MCF 10A (cell line): ENCODE measurements at regions not wholly inside any gene's neighbourhood (a gene's known extent, or its start where the extent isn't known, plus 50 kb on each side); places are given as distances from the start of the nearest gene placed in this dataset.
"Not testable (repeated sequence)": the region's sequence is repeated elsewhere in the genome, so short reads cannot be mapped to it uniquely, and the experiment has no call there.

Experiments
- BruUV-seq: library from RNA; stranded (reverse); fragments of 400-500 nt; replicated peaks from 2 replicates; lab custom pipeline; 2021; lab: Mats Ljungman, UMichigan
- CTCF ChIA-PET: fragments of 300-600 bp; sonication (Branson Sonifier 250); formaldehyde crosslinking; extraction: SDS; loops from one replicate; lab custom pipeline; 2021; ENCODE audit warnings: antibody characterized with exemption, inconsistent platforms; lab: Yijun Ruan, JAX
- POLR2A ChIA-PET: fragments of 300-600, 350-650 bp; sonication (Branson Sonifier 250); formaldehyde crosslinking; extraction: SDS; loops from one replicate; lab custom pipeline; 2020; ENCODE audit warnings: antibody characterized with exemption, inconsistent platforms; lab: Yijun Ruan, JAX
- DNase-seq: peaks from one replicate; pipeline ENCODE4 v3.0.0-alpha.2; 2018; ENCODE audit not compliant: unreplicated experiment
- H3K27ac Mint-ChIP-seq: one replicate; pipeline ENCODE4 v1.8.0; 2022; ENCODE audit warnings: mild to moderate bottlenecking, low read depth, mixed read lengths; ENCODE audit not compliant: unreplicated experiment
- H3K27me3 Mint-ChIP-seq: one replicate; pipeline ENCODE4 v1.8.0; 2022; ENCODE audit warnings: mixed read lengths; ENCODE audit not compliant: insufficient read depth, unreplicated experiment
- H3K36me3 Mint-ChIP-seq: one replicate; pipeline ENCODE4 v1.8.0; 2022; ENCODE audit warnings: mild to moderate bottlenecking, moderate library complexity, mixed read lengths; ENCODE audit not compliant: insufficient read depth, unreplicated experiment
- H3K4me1 Mint-ChIP-seq: one replicate; pipeline ENCODE4 v1.8.0; 2022; ENCODE audit warnings: mixed read lengths; ENCODE audit not compliant: insufficient read depth, unreplicated experiment
- H3K4me3 Mint-ChIP-seq: one replicate; pipeline ENCODE4 v1.8.0; 2022; ENCODE audit warnings: mild to moderate bottlenecking, moderate library complexity, mixed read lengths; ENCODE audit not compliant: unreplicated experiment
- H3K9me3 Mint-ChIP-seq: one replicate; pipeline ENCODE4 v1.8.0; 2022; ENCODE audit warnings: mixed read lengths; ENCODE audit not compliant: unreplicated experiment
- CTCF ChIP-seq: fragments of 200-600 bp; IDR thresholded peaks from one replicate; pipeline ENCODE4 v1.8.0; 2022; ENCODE audit warnings: antibody characterized with exemption, mild to moderate bottlenecking; ENCODE audit not compliant: unreplicated experiment
- intact Hi-C: fragments of 100-400 bp; cut with micrococcal nuclease; formaldehyde crosslinking; loops from 2 replicates; pipeline ENCODE4 v1.14.1; 2022

- no peak overlapping the region for H3K4me3 Mint-ChIP-seq
- TF ChIP-seq CTCF, result no peak
- POLR2A ChIA-PET, result interaction anchor here (1.2 kb wide), 1 partner anchor 16 kb away, joined by 4 read pairs; no protein-coding TSS in a partner anchor
- no peak for DNase-seq
- peaks cover 31% of the 10 kb centered on the region for H3K4me1 Mint-ChIP-seq
- H3K9me3 Mint-ChIP-seq, result peaks cover 8% of the 10 kb centered on the region
- no TSS peak for BruUV-seq
- no peaks in the 10 kb centered on the region for H3K36me3 Mint-ChIP-seq
- CTCF ChIA-PET, result no interaction called here
- no peak overlapping the region for H3K27ac Mint-ChIP-seq
- no peaks in the 10 kb centered on the region for H3K27me3 Mint-ChIP-seq
- intact Hi-C loops, result no loop called here
Observed at GRCh38 chr2:64275174-64275466, 130.9 kb upstream of the PELI1 start.

- Mint-ChIP-seq H3K27ac (no peak overlapping the region), H3K4me3 (no peak overlapping the region), H3K36me3 (no peaks in the 10 kb centered on the region), H3K27me3 (no peaks in the 10 kb centered on the region), H3K4me1 (peaks cover 31% of the 10 kb centered on the region), H3K9me3 (no peaks in the 10 kb centered on the region)
- ChIA-PET CTCF (interaction anchor here (0.5 to 0.7 kb wide), 2 partner anchors 35 to 111 kb away, joined by 3 to 4 read pairs; no protein-coding TSS in a partner anchor), POLR2A (no interaction called here)
- no peak for TF ChIP-seq CTCF
- intact Hi-C loops, result no loop called here
- no TSS peak for BruUV-seq
- no peak for DNase-seq
Observed at GRCh38 chr2:64276417-64277095, 132.3 kb upstream of the PELI1 start.

GRCh38 chr2:64277101-64277849 lies 133.1 kb upstream of the PELI1 start:
- H3K27me3 Mint-ChIP-seq, result no peaks in the 10 kb centered on the region
- POLR2A ChIA-PET, result no interaction called here
- BruUV-seq, result no TSS peak
- H3K4me1 Mint-ChIP-seq, result peaks cover 31% of the 10 kb centered on the region
- no peak for TF ChIP-seq CTCF
- H3K9me3 Mint-ChIP-seq, result no peaks in the 10 kb centered on the region
- CTCF ChIA-PET, result interaction anchor here (0.5 kb wide), 1 partner anchor 112 kb away, joined by 3 read pairs; no protein-coding TSS in a partner anchor
- intact Hi-C loops, result no loop called here
- no peak overlapping the region for H3K27ac Mint-ChIP-seq
- DNase-seq, result no peak
- H3K36me3 Mint-ChIP-seq, result no peaks in the 10 kb centered on the region
- H3K4me3 Mint-ChIP-seq, result no peak overlapping the region

- H3K4me3 Mint-ChIP-seq, POLR2A ChIA-PET, H3K9me3 Mint-ChIP-seq, H3K36me3 Mint-ChIP-seq, intact Hi-C loops, DNase-seq, BruUV-seq, H3K27ac Mint-ChIP-seq, CTCF ChIA-PET, H3K27me3 Mint-ChIP-seq, H3K4me1 Mint-ChIP-seq: not testable (repeated sequence)
Observed at GRCh38 chr2:64280812-64281211, 136.6 kb upstream of the PELI1 start.
